GM06990 (cell line): ENCODE measurements at regions not wholly inside any gene's neighbourhood (a gene's known extent, or its start where the extent isn't known, plus 50 kb on each side); places are given as distances from the start of the nearest gene placed in this dataset.

Experiments used
- DNase-seq: peaks from one replicate; pipeline ENCODE4 v3.0.0-alpha.2; 2011; ENCODE audit not compliant: insufficient read length; ENCODE audit errors: extremely low read depth
- H3K27me3 ChIP-seq: replicated peaks from 2 replicates; pipeline ENCODE4 v1.6.0; 2011; ENCODE audit warnings: low read length; ENCODE audit not compliant: control insufficient read depth, insufficient read depth
- H3K36me3 ChIP-seq: 2 replicates; pipeline ENCODE4 v1.5.1; 2011; ENCODE audit warnings: low read length; ENCODE audit not compliant: control insufficient read depth, insufficient read depth
- H3K4me3 ChIP-seq: replicated peaks from 2 replicates; pipeline ENCODE4 v1.5.1; 2011; ENCODE audit warnings: low read depth, mild to moderate bottlenecking, control low read depth, low read length
- TF ChIP-seq, protein P1 (sequence below): IDR thresholded peaks from 2 replicates; pipeline ENCODE4 v1.5.1; 2011; ENCODE audit warnings: low read length, control low read depth, mild to moderate bottlenecking, inconsistent platforms; ENCODE audit not compliant: insufficient read depth, poor library complexity, severe bottlenecking

DNA sequence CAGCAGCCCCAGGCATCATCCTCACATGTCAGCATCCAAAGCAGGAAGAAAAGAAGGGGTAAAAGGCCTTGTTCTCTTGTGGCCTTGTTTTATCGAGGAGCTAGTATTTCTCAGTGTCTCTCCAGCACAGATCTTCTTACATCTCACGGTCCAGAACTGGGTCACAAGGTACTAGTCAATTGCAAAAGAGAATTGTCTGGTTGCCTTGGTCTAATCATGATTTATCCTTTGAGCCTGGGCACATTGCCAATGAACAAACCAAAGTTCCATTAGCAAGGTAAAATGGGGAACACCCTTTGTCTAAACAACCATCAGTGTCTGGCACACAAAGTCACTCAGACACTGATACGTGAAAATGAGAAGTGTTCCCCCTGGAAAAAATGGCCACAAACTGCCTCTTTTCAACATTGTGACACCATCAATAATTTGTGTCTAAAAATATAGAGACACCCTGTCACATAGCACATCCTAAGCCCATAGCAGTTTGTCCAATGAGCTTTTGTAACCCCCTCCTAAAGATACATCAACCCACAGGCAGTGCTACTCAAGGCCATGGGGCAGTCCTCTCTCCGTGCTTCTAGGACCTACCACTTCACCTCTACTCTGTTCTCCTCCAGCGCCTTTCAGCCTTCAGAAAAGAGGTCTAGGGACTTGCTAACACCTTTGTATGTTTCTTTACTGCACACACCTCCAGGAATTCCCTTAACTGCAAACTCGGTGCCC lies 534.4 kb downstream of the MID1IP1 start:
- Histone ChIP-seq H3K4me3 (no peak overlapping the region), H3K27me3 (no peaks in the 10 kb centered on the region), H3K36me3 (no peaks in the 10 kb centered on the region)
- DNase-seq = no peak
- TF ChIP-seq, protein P1, sequence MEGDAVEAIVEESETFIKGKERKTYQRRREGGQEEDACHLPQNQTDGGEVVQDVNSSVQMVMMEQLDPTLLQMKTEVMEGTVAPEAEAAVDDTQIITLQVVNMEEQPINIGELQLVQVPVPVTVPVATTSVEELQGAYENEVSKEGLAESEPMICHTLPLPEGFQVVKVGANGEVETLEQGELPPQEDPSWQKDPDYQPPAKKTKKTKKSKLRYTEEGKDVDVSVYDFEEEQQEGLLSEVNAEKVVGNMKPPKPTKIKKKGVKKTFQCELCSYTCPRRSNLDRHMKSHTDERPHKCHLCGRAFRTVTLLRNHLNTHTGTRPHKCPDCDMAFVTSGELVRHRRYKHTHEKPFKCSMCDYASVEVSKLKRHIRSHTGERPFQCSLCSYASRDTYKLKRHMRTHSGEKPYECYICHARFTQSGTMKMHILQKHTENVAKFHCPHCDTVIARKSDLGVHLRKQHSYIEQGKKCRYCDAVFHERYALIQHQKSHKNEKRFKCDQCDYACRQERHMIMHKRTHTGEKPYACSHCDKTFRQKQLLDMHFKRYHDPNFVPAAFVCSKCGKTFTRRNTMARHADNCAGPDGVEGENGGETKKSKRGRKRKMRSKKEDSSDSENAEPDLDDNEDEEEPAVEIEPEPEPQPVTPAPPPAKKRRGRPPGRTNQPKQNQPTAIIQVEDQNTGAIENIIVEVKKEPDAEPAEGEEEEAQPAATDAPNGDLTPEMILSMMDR = no peak

DNA sequence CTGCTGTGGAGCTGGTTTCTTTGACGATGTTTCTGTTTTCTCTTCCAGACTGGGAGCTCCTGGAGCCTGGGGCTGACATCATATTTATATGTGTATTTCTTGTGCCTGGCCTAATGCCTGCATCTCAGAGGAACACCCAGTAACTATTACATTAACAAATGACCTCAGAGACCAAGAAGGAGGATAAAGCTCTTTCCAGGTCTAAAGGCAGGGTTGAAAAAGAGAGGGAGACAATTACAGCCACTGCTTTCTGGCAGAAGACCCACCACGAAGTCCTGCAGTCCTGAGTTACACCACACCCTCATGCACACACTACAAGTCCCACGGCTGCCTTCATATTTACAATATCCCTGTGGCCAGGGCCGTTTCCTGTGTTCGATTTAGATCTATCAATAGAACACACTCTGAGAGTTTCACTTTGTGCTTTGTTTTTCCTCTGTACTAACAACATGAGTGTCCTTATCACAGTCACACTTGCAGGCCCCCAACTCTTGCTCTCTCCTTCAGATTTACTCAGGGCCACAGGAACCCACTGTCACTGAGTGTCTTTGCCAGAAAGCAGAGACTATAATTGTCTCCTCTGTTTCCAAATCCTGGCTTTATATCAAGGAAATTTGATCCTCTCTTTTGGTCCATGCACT lies 535.5 kb downstream of the MID1IP1 start:
- Histone ChIP-seq H3K27me3 (no peaks in the 10 kb centered on the region), H3K36me3 (no peaks in the 10 kb centered on the region), H3K4me3 (no peak overlapping the region)
- TF ChIP-seq, protein P1 = no peak
- no peak for DNase-seq

DNA sequence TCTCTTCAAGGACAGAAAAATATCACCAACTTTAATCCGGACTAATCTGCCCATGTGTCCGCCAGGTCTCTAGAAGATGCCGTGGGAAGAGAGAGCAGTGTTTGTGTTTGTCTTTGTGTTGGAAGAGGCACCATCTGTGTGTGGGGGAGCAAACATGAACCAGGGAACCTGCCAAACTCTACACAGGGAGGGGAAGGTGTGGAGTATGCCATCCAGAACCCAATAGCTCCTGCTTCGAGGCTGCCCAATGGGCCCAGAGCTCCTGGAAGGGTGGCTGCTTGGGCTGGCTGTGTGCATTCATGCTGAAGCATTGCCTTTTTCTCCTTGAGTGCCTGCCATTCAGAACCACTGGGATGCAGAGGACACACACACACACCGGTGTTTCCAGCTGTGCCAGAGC lies 536.2 kb downstream of the MID1IP1 start:
- TF ChIP-seq, protein P1 = no peak
- no peaks in the 10 kb centered on the region for H3K36me3 ChIP-seq
- H3K27me3 ChIP-seq = no peaks in the 10 kb centered on the region
- DNase-seq = no peak
- no peak overlapping the region for H3K4me3 ChIP-seq

DNA sequence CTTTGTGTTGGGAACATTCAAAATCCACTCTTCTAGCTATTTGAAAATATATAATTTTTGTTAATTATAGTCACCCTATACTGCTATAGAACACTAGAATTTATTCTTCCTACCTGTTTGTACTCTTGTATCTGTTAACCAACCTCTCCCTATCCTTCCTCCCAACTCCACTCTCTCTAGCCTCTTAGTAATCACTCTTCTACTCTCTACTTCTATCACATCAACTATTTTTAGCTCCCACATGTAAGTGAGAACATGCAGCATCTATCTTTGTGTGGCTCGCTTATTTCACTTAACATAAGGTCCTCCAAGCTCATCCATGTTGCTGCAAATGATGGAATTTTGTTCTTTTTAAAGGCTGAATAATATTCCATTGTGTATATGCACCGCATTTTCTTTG lies 537.3 kb downstream of the MID1IP1 start:
- DNase-seq = no peak
- Histone ChIP-seq H3K4me3 (no peak overlapping the region), H3K27me3 (no peaks in the 10 kb centered on the region), H3K36me3 (no peaks in the 10 kb centered on the region)
- TF ChIP-seq, protein P1 = no peak

DNA sequence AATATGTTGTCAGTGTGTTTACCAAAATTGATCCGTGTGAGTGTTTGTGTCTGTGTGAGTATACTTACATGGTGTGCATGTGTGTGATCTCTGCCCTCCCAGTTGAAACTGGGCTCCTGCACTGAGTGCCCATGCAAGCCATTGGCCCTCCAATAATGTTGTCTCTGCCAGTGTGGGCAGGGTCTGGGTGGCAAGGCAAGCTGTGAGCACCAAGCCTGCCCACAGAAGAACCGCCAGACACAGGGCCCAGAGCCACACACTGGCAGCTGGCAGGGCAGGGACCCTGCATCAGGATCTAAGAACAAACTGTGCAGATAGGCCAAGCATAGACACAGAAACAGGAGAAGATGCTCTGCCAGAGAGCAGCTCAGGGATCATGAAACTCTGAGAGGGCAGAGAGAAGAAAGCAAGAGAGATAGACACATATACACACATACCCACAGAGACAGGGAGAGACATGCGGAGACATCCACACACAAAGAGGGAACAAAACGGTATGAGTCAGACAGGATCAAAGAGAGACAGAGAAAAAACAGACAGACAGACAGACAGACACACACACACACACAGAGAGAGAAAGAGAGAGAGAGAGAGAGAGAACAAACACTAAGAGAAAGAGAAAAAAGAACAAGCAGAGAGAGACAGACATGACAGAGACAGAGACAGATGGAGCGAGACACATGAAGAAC lies 555.0 kb downstream of the MID1IP1 start:
- no peaks in the 10 kb centered on the region; the same call in 1 of the 2 replicates for H3K27me3 ChIP-seq
- DNase-seq = no peak
- no peaks in the 10 kb centered on the region for H3K36me3 ChIP-seq
- TF ChIP-seq, protein P1 = no peak
- no peak overlapping the region for H3K4me3 ChIP-seq
